CD14-positive monocyte (primary cell): ENCODE measurements at regions not wholly inside any gene's neighbourhood (a gene's known extent, or its start where the extent isn't known, plus 50 kb on each side); places are given as distances from the start of the nearest gene placed in this dataset.

Source experiments
- DNase-seq, 3 donors: peaks; one replicate each; pipeline ENCODE4 v3.0.0-alpha.2; 2011 to 2022
- H2AFZ ChIP-seq: 2 replicates; pipeline ENCODE4 v1.6.0; 2012; ENCODE audit warnings: mild to moderate bottlenecking, low read depth, low read length, inconsistent platforms; ENCODE audit not compliant: insufficient read depth, poor library complexity, severe bottlenecking
- H3K27ac ChIP-seq, 2 donors: 1 replicate in 1 of 2; 2 replicates in 1 of 2; pipeline ENCODE4 v1.5.1; 2012 to 2013; ENCODE audit warnings: low read length in 2 of 2, control low read depth in 1 of 2, inconsistent platforms in 1 of 2, low read depth in 1 of 2, mild to moderate bottlenecking in 1 of 2
- H3K27me3 ChIP-seq, 2 donors: one replicate each; pipeline versions ENCODE4 v1.6.0 to v1.6.1; 2011 to 2013; ENCODE audit warnings: low read length in 2 of 2; ENCODE audit not compliant: control insufficient read depth in 2 of 2, insufficient read depth in 2 of 2
- H3K36me3 ChIP-seq, 2 donors: replicated peaks in 1 of 2; 1 replicate in 1 of 2; 2 replicates in 1 of 2; pipeline versions ENCODE4 v1.5.1 to v1.6.1; 2012 to 2013; ENCODE audit warnings: low read length in 2 of 2, control low read depth in 1 of 2, inconsistent platforms in 1 of 2, mild to moderate bottlenecking in 1 of 2; ENCODE audit not compliant: insufficient read depth in 2 of 2, control insufficient read depth in 1 of 2
- H3K4me1 ChIP-seq, 2 donors: 1 replicate in 1 of 2; 2 replicates in 1 of 2; pipeline versions ENCODE4 v1.5.1 to v1.6.1; 2012 to 2013; ENCODE audit warnings: low read length in 2 of 2, control low read depth in 1 of 2, inconsistent platforms in 1 of 2, mild to moderate bottlenecking in 1 of 2, moderate library complexity in 1 of 2; ENCODE audit not compliant: insufficient read depth in 2 of 2, control insufficient read depth in 1 of 2
- H3K4me2 ChIP-seq: replicated peaks from 2 replicates; pipeline ENCODE3; 2012; ENCODE audit warnings: low read length, moderate library complexity, mild to moderate bottlenecking; ENCODE audit not compliant: poor library complexity, severe bottlenecking; ENCODE audit errors: extremely low read depth
- H3K4me3 ChIP-seq, 3 experiments: fragments of 200-600 bp in 1 of 3; sonication (generic) in 1 of 3; replicated peaks in 1 of 3; 1 replicate in 2 of 3; 2 replicates in 1 of 3; pipeline ENCODE4 v1.5.1; 2011 to 2013; ENCODE audit warnings: low read length in 3 of 3, mild to moderate bottlenecking in 3 of 3, control low read depth in 2 of 3, low read depth in 2 of 3, inconsistent platforms in 1 of 3, moderate library complexity in 1 of 3
- H3K79me2 ChIP-seq: 2 replicates; pipeline ENCODE4 v1.6.0; 2012; ENCODE audit warnings: mild to moderate bottlenecking, control low read depth, inconsistent platforms, low read length, moderate library complexity; ENCODE audit not compliant: insufficient read depth
- H3K9ac ChIP-seq: 2 replicates; pipeline ENCODE4 v1.6.0; 2017; ENCODE audit warnings: low read length, mild to moderate bottlenecking; ENCODE audit not compliant: insufficient read depth, poor library complexity, severe bottlenecking
- H3K9me3 ChIP-seq, 2 donors: replicated peaks in 1 of 2; 1 replicate in 1 of 2; 2 replicates in 1 of 2; pipeline versions ENCODE4 v1.5.1 to v1.6.1; 2012 to 2013; ENCODE audit warnings: low read length in 2 of 2, control low read depth in 1 of 2; ENCODE audit not compliant: control insufficient read depth in 1 of 2, insufficient read depth in 1 of 2
- H4K20me1 ChIP-seq: 2 replicates; pipeline ENCODE4 v1.6.0; 2012; ENCODE audit warnings: mild to moderate bottlenecking, low read length, control low read depth, moderate library complexity; ENCODE audit not compliant: insufficient read depth
- H3K27ac Mint-ChIP-seq, 7 donors: one replicate each; pipeline ENCODE4 v1.8.0; 2020; ENCODE audit warnings: mild to moderate bottlenecking in 7 of 7, mixed read lengths in 7 of 7, moderate library complexity in 6 of 7, inconsistent platforms in 2 of 7
- H3K27me3 Mint-ChIP-seq, 3 donors: one replicate each; pipeline ENCODE4 v1.8.0; 2021 to 2022; ENCODE audit warnings: low read depth in 3 of 3, mild to moderate bottlenecking in 3 of 3, mixed read lengths in 3 of 3, moderate library complexity in 3 of 3, inconsistent platforms in 1 of 3
- H3K36me3 Mint-ChIP-seq, 2 donors: one replicate each; pipeline ENCODE4 v1.8.0; 2020; ENCODE audit warnings: mixed read lengths in 2 of 2, inconsistent platforms in 1 of 2, mild to moderate bottlenecking in 1 of 2
- H3K4me1 Mint-ChIP-seq: one replicate; pipeline ENCODE4 v1.8.0; 2020; ENCODE audit warnings: mild to moderate bottlenecking, mixed read lengths
- H3K4me3 Mint-ChIP-seq, 2 donors: one replicate each; pipeline ENCODE4 v1.8.0; 2020; ENCODE audit warnings: mild to moderate bottlenecking in 2 of 2, mixed read lengths in 2 of 2, moderate library complexity in 1 of 2
- H3K9me3 Mint-ChIP-seq, 7 donors: one replicate each; pipeline ENCODE4 v1.8.0; 2020 to 2022; ENCODE audit warnings: mixed read lengths in 7 of 7, mild to moderate bottlenecking in 6 of 7, moderate library complexity in 6 of 7, inconsistent platforms in 2 of 7
- WGBS: methylation state at CpG from one replicate; pipeline ENCODE4 v1.1.5; 2013; ENCODE audit warnings: missing lambda C conversion rate; ENCODE audit not compliant: insufficient coverage; 5-methylcytosine and 5-hydroxymethylcytosine counted together
- intact Hi-C, 2 donors: fragments of 100-400 bp; cut with micrococcal nuclease; formaldehyde crosslinking; loops; one replicate each; pipeline versions ENCODE4 v1.15.0 to v1.15.1; 2023
- TF ChIP-seq, protein P1 (sequence below): fragments of 200-600 bp; IDR thresholded peaks from one replicate; pipeline ENCODE4 v1.8.0; 2022; ENCODE audit warnings: antibody characterized with exemption, mild to moderate bottlenecking

DNA sequence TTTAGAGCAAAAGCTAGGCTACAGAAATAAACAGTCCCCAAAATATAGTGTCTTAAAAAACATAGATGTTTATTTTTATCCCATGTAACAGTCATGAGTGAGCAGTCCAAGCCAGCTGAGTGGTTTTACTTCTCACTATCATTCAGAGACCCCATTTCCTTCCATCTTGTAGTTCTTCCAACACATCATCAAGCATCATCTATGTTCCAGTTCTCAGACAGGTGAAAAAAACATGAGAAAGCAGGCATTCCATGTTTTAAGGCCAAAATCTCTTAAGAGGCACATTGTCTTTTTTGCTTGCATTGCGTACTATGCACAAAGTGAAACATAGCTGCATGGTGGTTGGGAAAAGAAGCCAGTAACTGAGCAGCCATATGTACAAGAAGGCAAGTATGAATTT lies 128.6 kb downstream of the ATOH1 start:
- WGBS, result 86% methylated on average over 1 of the region's 1 CpG
- no peaks in the 10 kb centered on the region for H3K4me1 ChIP-seq
- no peak for DNase-seq
- peaks cover 0 to 8% of the 10 kb centered on the region in 2 donors for H3K9me3 ChIP-seq
- no peak overlapping the region for H2AFZ ChIP-seq
- H3K9ac ChIP-seq, result no peak overlapping the region
- H3K27ac ChIP-seq, result no peak overlapping the region
- TF ChIP-seq, protein P1, sequence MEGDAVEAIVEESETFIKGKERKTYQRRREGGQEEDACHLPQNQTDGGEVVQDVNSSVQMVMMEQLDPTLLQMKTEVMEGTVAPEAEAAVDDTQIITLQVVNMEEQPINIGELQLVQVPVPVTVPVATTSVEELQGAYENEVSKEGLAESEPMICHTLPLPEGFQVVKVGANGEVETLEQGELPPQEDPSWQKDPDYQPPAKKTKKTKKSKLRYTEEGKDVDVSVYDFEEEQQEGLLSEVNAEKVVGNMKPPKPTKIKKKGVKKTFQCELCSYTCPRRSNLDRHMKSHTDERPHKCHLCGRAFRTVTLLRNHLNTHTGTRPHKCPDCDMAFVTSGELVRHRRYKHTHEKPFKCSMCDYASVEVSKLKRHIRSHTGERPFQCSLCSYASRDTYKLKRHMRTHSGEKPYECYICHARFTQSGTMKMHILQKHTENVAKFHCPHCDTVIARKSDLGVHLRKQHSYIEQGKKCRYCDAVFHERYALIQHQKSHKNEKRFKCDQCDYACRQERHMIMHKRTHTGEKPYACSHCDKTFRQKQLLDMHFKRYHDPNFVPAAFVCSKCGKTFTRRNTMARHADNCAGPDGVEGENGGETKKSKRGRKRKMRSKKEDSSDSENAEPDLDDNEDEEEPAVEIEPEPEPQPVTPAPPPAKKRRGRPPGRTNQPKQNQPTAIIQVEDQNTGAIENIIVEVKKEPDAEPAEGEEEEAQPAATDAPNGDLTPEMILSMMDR, result no peak
- intact Hi-C loops, result no loop called here
- H3K79me2 ChIP-seq, result no peaks in the 10 kb centered on the region
- no peak overlapping the region for H3K27ac Mint-ChIP-seq
- H3K4me1 Mint-ChIP-seq, result no peaks in the 10 kb centered on the region
- no peak overlapping the region for H3K4me2 ChIP-seq
- no peak overlapping the region for H3K4me3 Mint-ChIP-seq
- H3K9me3 Mint-ChIP-seq, result peaks cover 0 to 5% (median 2%) of the 10 kb centered on the region in 7 donors
- H3K27me3 ChIP-seq, result no peaks in the 10 kb centered on the region
- H3K27me3 Mint-ChIP-seq, result no peaks in the 10 kb centered on the region
- no peak overlapping the region for H3K4me3 ChIP-seq
- H4K20me1 ChIP-seq, result no peaks in the 10 kb centered on the region
- no peaks in the 10 kb centered on the region for H3K36me3 ChIP-seq
- H3K36me3 Mint-ChIP-seq, result no peaks in the 10 kb centered on the region

DNA sequence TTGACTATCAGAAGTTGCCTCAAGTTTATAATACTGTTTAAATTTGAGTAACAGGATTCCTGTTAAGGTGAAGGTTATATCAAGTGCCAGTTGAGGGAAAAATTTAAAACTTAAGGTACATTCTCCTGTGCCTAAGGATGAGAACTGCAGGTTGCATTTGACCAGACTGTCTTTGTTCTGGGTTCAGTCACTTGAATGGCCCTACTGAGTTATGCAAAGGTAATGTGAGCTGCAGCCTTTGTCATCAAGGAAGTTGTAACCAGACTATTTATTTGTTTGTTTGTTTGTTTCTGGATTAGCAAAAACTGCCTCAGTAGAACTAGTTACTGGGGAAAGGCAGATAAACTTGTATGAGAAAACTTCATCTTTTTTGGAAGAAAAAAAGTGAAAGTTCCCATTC lies 131.9 kb downstream of the ATOH1 start:
- H3K27ac ChIP-seq, result no peak overlapping the region
- no peak overlapping the region for H2AFZ ChIP-seq
- H3K4me3 ChIP-seq, result no peak overlapping the region
- no peak overlapping the region for H3K9ac ChIP-seq
- no peaks in the 10 kb centered on the region for H4K20me1 ChIP-seq
- no peaks in the 10 kb centered on the region for H3K4me1 Mint-ChIP-seq
- H3K4me2 ChIP-seq, result no peak overlapping the region
- no peak for DNase-seq
- no peaks in the 10 kb centered on the region for H3K36me3 ChIP-seq
- intact Hi-C loops, result no loop called here
- H3K27ac Mint-ChIP-seq, result no peak overlapping the region
- peaks cover 0 to 3% (median 0%) of the 10 kb centered on the region in 7 donors for H3K9me3 Mint-ChIP-seq
- H3K27me3 ChIP-seq, result no peaks in the 10 kb centered on the region
- H3K36me3 Mint-ChIP-seq, result no peaks in the 10 kb centered on the region
- H3K4me1 ChIP-seq, result no peaks in the 10 kb centered on the region
- H3K27me3 Mint-ChIP-seq, result no peaks in the 10 kb centered on the region
- TF ChIP-seq, protein P1, result no peak
- H3K9me3 ChIP-seq, result peaks cover 0 to 7% of the 10 kb centered on the region in 2 donors
- no peak overlapping the region for H3K4me3 Mint-ChIP-seq
- H3K79me2 ChIP-seq, result no peaks in the 10 kb centered on the region
